K562 (cell line): ENCODE measurements at regions not wholly inside any gene's neighbourhood (a gene's known extent, or its start where the extent isn't known, plus 50 kb on each side); places are given as distances from the start of the nearest gene placed in this dataset.

Source experiments
- ATAC-seq: fragments of 200-7000 bp; cut with Tn5 transposase; 3 replicates; pipeline ENCODE4 v1.9.1; 2020; ENCODE audit warnings: moderate library complexity
- BruUV-seq: library from RNA; stranded (reverse); fragments of 400-500 nt; replicated peaks from 2 replicates; lab custom pipeline; 2021; lab: Mats Ljungman, UMichigan
- CTCF ChIA-PET: fragments of 300-600 bp; formaldehyde crosslinking; extraction: SDS; loops from one replicate; lab custom pipeline; 2021; ENCODE audit warnings: low intra/inter-chr PET ratio; lab: Yijun Ruan, JAX
- POLR2A ChIA-PET: fragments of 300-600, 350-650 bp; sonication (Branson Sonifier 250); formaldehyde crosslinking; extraction: SDS; loops from one replicate; lab custom pipeline; 2021; ENCODE audit warnings: antibody characterized with exemption, inconsistent platforms; lab: Yijun Ruan, JAX
- DNase-seq, 4 experiments: peaks; one replicate each; pipeline versions ENCODE4 v3.0.0 to v3.0.0-alpha.2; 2011 to 2018; ENCODE audit warnings: low spot score in 3 of 4, mixed read lengths in 3 of 4; ENCODE audit errors: extremely low read depth in 1 of 4
- FAIRE-seq: peaks from 2 replicates; lab custom pipeline; 2011; peaks lifted over from hg19 to GRCh38; lab: Jason Lieb, UNC
- H2AFZ ChIP-seq: 2 replicates; pipeline ENCODE4 v1.6.0; 2011; ENCODE audit warnings: low read depth, low read length, control low read depth, inconsistent platforms
- H3K27ac ChIP-seq: fragments of 200-600 bp; 3 replicates; pipeline ENCODE4 v1.8.0; 2011; ENCODE audit warnings: low read depth, mild to moderate bottlenecking, control low read depth, inconsistent platforms, low read length, moderate library complexity, mixed read lengths; ENCODE audit errors: extremely low read depth
- H3K27me3 ChIP-seq, 2 experiments: fragments of 300-600 bp in 1 of 2; 2 replicates in 1 of 2; 3 replicates in 1 of 2; pipeline versions ENCODE4 v1.6.0 to v1.8.0; 2011; ENCODE audit warnings: inconsistent platforms in 2 of 2, low read length in 2 of 2, mild to moderate bottlenecking in 1 of 2, mixed read lengths in 1 of 2, moderate library complexity in 1 of 2; ENCODE audit not compliant: control insufficient read depth in 2 of 2, insufficient read depth in 2 of 2
- H3K36me3 ChIP-seq: fragments of 300-600 bp; 3 replicates; pipeline ENCODE4 v1.8.0; 2011; ENCODE audit warnings: mild to moderate bottlenecking, low read length, inconsistent platforms; ENCODE audit not compliant: control insufficient read depth, insufficient read depth
- H3K4me1 ChIP-seq, 2 experiments: fragments of 200-600 bp in 1 of 2; replicated peaks in 1 of 2; 2 replicates in 1 of 2; 3 replicates in 1 of 2; pipeline versions ENCODE4 v1.5.1 to v1.8.0; 2011; ENCODE audit warnings: inconsistent platforms in 2 of 2, low read length in 2 of 2, mild to moderate bottlenecking in 1 of 2, mixed read lengths in 1 of 2, moderate library complexity in 1 of 2; ENCODE audit not compliant: control insufficient read depth in 2 of 2, insufficient read depth in 2 of 2
- H3K4me2 ChIP-seq: 2 replicates; pipeline ENCODE4 v1.6.1; 2011; ENCODE audit warnings: low read length, control low read depth, inconsistent platforms, mixed read lengths; ENCODE audit not compliant: insufficient read depth
- H3K4me3 ChIP-seq: fragments of 200-600 bp; sonication (generic), shearing (Covaris generic); 2 replicates; pipeline ENCODE4 v1.5.1; 2016; ENCODE audit warnings: control low read depth, inconsistent platforms
- H3K79me2 ChIP-seq: fragments of 200-600 bp; 3 replicates; pipeline ENCODE4 v1.8.0; 2011; ENCODE audit warnings: low read length, inconsistent platforms; ENCODE audit not compliant: control insufficient read depth, insufficient read depth
- H3K9ac ChIP-seq, 2 experiments: 2 replicates each; pipeline versions ENCODE4 v1.6.0 to v1.6.1; 2011; ENCODE audit warnings: low read depth in 2 of 2, low read length in 2 of 2, control low read depth in 1 of 2, inconsistent platforms in 1 of 2, mild to moderate bottlenecking in 1 of 2, mixed read lengths in 1 of 2; ENCODE audit not compliant: insufficient read depth in 1 of 2
- H3K9me1 ChIP-seq: one replicate; pipeline ENCODE4 v1.6.0; 2011; ENCODE audit warnings: inconsistent platforms, mild to moderate bottlenecking, low read length, moderate library complexity; ENCODE audit not compliant: control insufficient read depth, insufficient read depth
- H3K9me3 ChIP-seq: replicated peaks from 2 replicates; pipeline ENCODE4 v1.5.1; 2011; ENCODE audit warnings: low read depth, low read length, inconsistent platforms; ENCODE audit not compliant: control insufficient read depth, insufficient read depth
- H4K20me1 ChIP-seq: replicated peaks from 2 replicates; pipeline ENCODE4 v1.6.1; 2011; ENCODE audit warnings: low read length, inconsistent platforms, mixed read lengths; ENCODE audit not compliant: control insufficient read depth, insufficient read depth
- CAMTA2 ChIP-seq: fragments of 250-450 bp; sonication (Bioruptor Pico); conservative IDR thresholded peaks from 2 replicates; pipeline ENCODE4 v1.5.1; 2022
- GATA2 ChIP-seq: sonication (generic); formaldehyde crosslinking; IDR thresholded peaks from 2 replicates; pipeline ENCODE4 v1.4.0; 2020; ENCODE audit warnings: mild to moderate bottlenecking, missing genetic modification reagents
- KAT7 ChIP-seq: sonication (generic); formaldehyde crosslinking; IDR thresholded peaks from 2 replicates; pipeline ENCODE4 v1.8.0; 2022; ENCODE audit warnings: missing genetic modification reagents, mild to moderate bottlenecking, borderline replicate concordance
- NR1H2 ChIP-seq: sonication (generic); formaldehyde crosslinking; IDR thresholded peaks from 2 replicates; pipeline ENCODE4 v1.4.0; 2020; ENCODE audit warnings: mild to moderate bottlenecking, missing genetic modification reagents
- NR2F6 ChIP-seq: fragments of 450-650 bp; formaldehyde crosslinking; IDR thresholded peaks from 2 replicates; pipeline ENCODE4 v1.4.0; 2020; ENCODE audit warnings: mild to moderate bottlenecking
- ZC3H4 ChIP-seq: sonication (generic); formaldehyde crosslinking; IDR thresholded peaks from 2 replicates; pipeline ENCODE4 v1.9.0; 2021; ENCODE audit warnings: missing genetic modification reagents, borderline replicate concordance
- ZNF766 ChIP-seq: fragments of 200-800 bp; sonication (Bioruptor generic); conservative IDR thresholded peaks from 2 replicates; pipeline ENCODE4 v1.6.1; 2016; ENCODE audit warnings: missing genetic modification characterization, missing compliant biosample characterization
- ZZZ3 ChIP-seq: fragments of 450-650 bp; IDR thresholded peaks from 2 replicates; pipeline ENCODE4 v1.6.1; 2016; ENCODE audit warnings: antibody characterized with exemption, mild to moderate bottlenecking, moderate library complexity
- WGBS: fragments of 100-300 bp; shearing (Covaris generic); methylation state at CpG from one replicate; pipeline ENCODE4 v1.1.6; 2016; ENCODE audit warnings: low coverage, mixed read lengths; ENCODE audit not compliant: insufficient coverage; ENCODE audit errors: missing lambda C conversion rate; 5-methylcytosine and 5-hydroxymethylcytosine counted together
- in situ Hi-C: fragments of 300-500 bp; cut with MboI; formaldehyde crosslinking; loops from 4 replicates; pipeline ENCODE4 v1.15.0; 2018; ENCODE audit warnings: inconsistent platforms, mixed read lengths
- intact Hi-C: fragments of 100-400 bp; cut with micrococcal nuclease; formaldehyde crosslinking; loops from 2 replicates; pipeline ENCODE4 v1.14.2; 2022

DNA sequence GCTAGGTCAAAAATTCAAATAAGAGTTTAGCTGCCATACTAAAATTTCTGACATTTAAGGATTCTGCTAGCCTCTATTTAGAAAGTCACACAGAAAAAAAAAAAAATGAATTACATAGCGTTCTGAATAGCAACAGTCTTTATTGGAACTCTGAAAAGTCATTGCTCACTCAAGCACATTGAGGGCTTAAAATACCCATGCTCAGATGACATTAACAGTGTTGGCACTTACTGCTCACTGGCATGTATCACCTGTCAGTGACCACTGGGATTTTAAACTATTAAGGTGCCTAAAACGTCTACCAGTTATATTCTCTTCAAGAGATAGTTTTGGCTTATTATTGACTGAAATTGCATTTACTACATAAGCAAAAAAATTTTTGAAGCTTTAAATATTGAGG lies 468.0 kb upstream of the SPHKAP start:
- ChIA-PET CTCF (no interaction called here), POLR2A (no interaction called here)
- FAIRE-seq (no peak), DNase-seq (no peak), ATAC-seq (no peak)
- H3K27me3 ChIP-seq, result no peaks in the 10 kb centered on the region
- no peak overlapping the region for H3K27ac ChIP-seq
- no peaks in the 10 kb centered on the region for H3K9me1 ChIP-seq
- no peak overlapping the region for H3K4me3 ChIP-seq
- TF ChIP-seq ZZZ3, result no peak
- TF ChIP-seq GATA2, result no peak
- TF ChIP-seq KAT7 (CRISPR knock-in tag), result no peak
- no peak for TF ChIP-seq CAMTA2 (CRISPR knock-in tag)
- H3K9me3 ChIP-seq, result no peaks in the 10 kb centered on the region
- H3K9ac ChIP-seq, result no peak overlapping the region
- in situ Hi-C loops (no loop called here), intact Hi-C loops (no loop called here)
- no peaks in the 10 kb centered on the region for H3K79me2 ChIP-seq
- no peaks in the 10 kb centered on the region for H3K36me3 ChIP-seq
- no peaks in the 10 kb centered on the region for H3K4me1 ChIP-seq
- no peaks in the 10 kb centered on the region for H4K20me1 ChIP-seq
- no TSS peak for BruUV-seq
- WGBS, result 0% methylated on average over 1 of the region's 2 CpGs
- no peak overlapping the region for H3K4me2 ChIP-seq
- no peak overlapping the region for H2AFZ ChIP-seq

DNA sequence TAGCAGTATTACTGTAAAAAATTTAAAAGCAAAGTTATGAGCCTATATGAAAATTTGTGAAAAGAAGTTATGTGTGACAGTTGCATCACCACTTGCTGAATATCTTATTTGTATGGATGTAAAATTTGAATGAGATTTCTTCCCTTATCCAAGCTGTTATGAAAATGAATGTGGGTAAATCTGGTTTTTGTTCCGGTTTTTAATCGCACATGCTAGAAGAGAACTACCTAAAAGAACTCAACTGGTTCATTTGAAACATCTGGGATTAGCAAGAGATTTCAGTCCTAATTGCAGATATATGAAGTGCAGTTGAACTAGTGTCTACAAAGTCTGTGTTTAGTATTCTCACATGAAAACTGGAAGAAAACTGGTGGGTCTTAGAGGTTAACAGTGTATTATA lies 467.1 kb upstream of the SPHKAP start:
- Histone ChIP-seq H3K4me1 (no peaks in the 10 kb centered on the region), H3K9me3 (no peaks in the 10 kb centered on the region), H3K36me3 (no peaks in the 10 kb centered on the region), H3K27me3 (no peaks in the 10 kb centered on the region), H3K9ac (no peak overlapping the region), H4K20me1 (no peaks in the 10 kb centered on the region), H3K79me2 (no peaks in the 10 kb centered on the region), H3K27ac (no peak overlapping the region), H3K4me2 (no peak overlapping the region)
- 0% methylated on average over 2 of the region's 2 CpGs for WGBS
- no TSS peak for BruUV-seq
- no peak for ATAC-seq
- intact Hi-C loops, result no loop called here
- no peak for TF ChIP-seq NR2F6 (CRISPR knock-in tag)
- TF ChIP-seq ZC3H4 (CRISPR knock-in tag), result no peak
- no peak for TF ChIP-seq ZNF766
- TF ChIP-seq NR1H2, result no peak
- TF ChIP-seq, all 486 proteins: peak for 0
- ChIA-PET POLR2A (no interaction called here), CTCF (no interaction called here)
- in situ Hi-C loops, result no loop called here
- Histone ChIP-seq H3K4me3 (no peak overlapping the region), H2AFZ (no peak overlapping the region), H3K9me1 (no peaks in the 10 kb centered on the region)
- FAIRE-seq (no peak), DNase-seq (no peak)
